Sigmoid colon (tissue), 6 donors: ENCODE measurements at regions not wholly inside any gene's neighbourhood (a gene's known extent, or its start where the extent isn't known, plus 50 kb on each side); places are given as distances from the start of the nearest gene placed in this dataset.

Source experiments
- DNase-seq: peaks from one replicate; pipeline ENCODE4 v3.0.0-alpha.2; 2019
- H3K27ac ChIP-seq, 4 donors: fragments of 200-600 bp; sonication (generic); one replicate each; pipeline ENCODE4 v1.5.1; 2016 to 2019; ENCODE audit warnings: mild to moderate bottlenecking in 1 of 4
- H3K27me3 ChIP-seq, 3 donors: fragments of 200-600 bp; sonication (generic); one replicate each; pipeline ENCODE4 v1.5.1; 2019; ENCODE audit warnings: mild to moderate bottlenecking in 1 of 3
- H3K36me3 ChIP-seq, 4 donors: fragments of 200-600 bp; sonication (generic); one replicate each; pipeline ENCODE4 v1.5.1; 2016 to 2019
- H3K4me1 ChIP-seq, 4 donors: fragments of 200-600 bp; sonication (generic); one replicate each; pipeline ENCODE4 v1.5.1; 2017 to 2019
- H3K4me3 ChIP-seq, 4 donors: fragments of 200-600 bp; sonication (generic); one replicate each; pipeline ENCODE4 v1.5.1; 2017 to 2019; ENCODE audit warnings: mild to moderate bottlenecking in 2 of 4, moderate library complexity in 1 of 4
- H3K9me3 ChIP-seq, 4 donors: fragments of 200-600 bp in 3 of 4; sonication (generic) in 3 of 4; one replicate each; pipeline versions ENCODE4 v1.5.1 to v1.6.1; 2013 to 2019
- CTCF ChIP-seq, 4 experiments: fragments of 450-650 bp in 3 of 4; fragments of 200-600 bp in 1 of 4; IDR thresholded peaks; one replicate each; pipeline ENCODE4 v1.5.1; 2016 to 2019; ENCODE audit warnings: antibody characterized with exemption in 4 of 4, mild to moderate bottlenecking in 3 of 4, moderate library complexity in 2 of 4
- EP300 ChIP-seq, 4 donors: sonication (generic); formaldehyde crosslinking; IDR thresholded peaks; one replicate each; pipeline ENCODE4 v1.6.1; 2017; ENCODE audit warnings: antibody characterized with exemption in 4 of 4
- POLR2A ChIP-seq, 2 donors: fragments of 450-650 bp; IDR thresholded peaks; one replicate each; pipeline ENCODE4 v1.6.1; 2016; ENCODE audit warnings: antibody characterized with exemption in 2 of 2, mild to moderate bottlenecking in 2 of 2, moderate library complexity in 2 of 2
- POLR2AphosphoS5 ChIP-seq, 4 donors: sonication (generic); formaldehyde crosslinking; IDR thresholded peaks; one replicate each; pipeline ENCODE4 v1.6.1; 2017; ENCODE audit warnings: antibody characterized with exemption in 4 of 4
- WGBS, 2 donors: extraction: QIAGEN DNeasy Blood & Tissue Kit; methylation state at CpG; one replicate each; pipeline ENCODE4 v1.1.7; 2013; 5-methylcytosine and 5-hydroxymethylcytosine counted together
- intact Hi-C: fragments of 100-400 bp; cut with DNase I; formaldehyde crosslinking; loops from one replicate; pipeline ENCODE4 v1.15.1; 2023
- donor health status: healthy with polysubstance abuse.
- donor health status: healthy.

GRCh38 chr6:50959081-50959641 lies 140.5 kb downstream of the TFAP2B start:
- Histone ChIP-seq H3K9me3 (no peaks in the 10 kb centered on the region), H3K27me3 (no peaks in the 10 kb centered on the region), H3K36me3 (no peaks in the 10 kb centered on the region), H3K4me3 (no peak overlapping the region), H3K4me1 (no peaks in the 10 kb centered on the region), H3K27ac (no peak overlapping the region)
- WGBS, 2 donors = 89 to 90% methylated on average over 4 of the region's 4 CpGs
- intact Hi-C loops = no loop called here
- no peak for DNase-seq
- TF ChIP-seq POLR2AphosphoS5 (IDR thresholded peaks at IDR 0.05) = no peak
- TF ChIP-seq EP300 (IDR thresholded peaks at IDR 0.05) = no peak
- no peak for TF ChIP-seq CTCF (IDR thresholded peaks at IDR 0.05)
- no peak for TF ChIP-seq POLR2A (IDR thresholded peaks at IDR 0.05)

DNA sequence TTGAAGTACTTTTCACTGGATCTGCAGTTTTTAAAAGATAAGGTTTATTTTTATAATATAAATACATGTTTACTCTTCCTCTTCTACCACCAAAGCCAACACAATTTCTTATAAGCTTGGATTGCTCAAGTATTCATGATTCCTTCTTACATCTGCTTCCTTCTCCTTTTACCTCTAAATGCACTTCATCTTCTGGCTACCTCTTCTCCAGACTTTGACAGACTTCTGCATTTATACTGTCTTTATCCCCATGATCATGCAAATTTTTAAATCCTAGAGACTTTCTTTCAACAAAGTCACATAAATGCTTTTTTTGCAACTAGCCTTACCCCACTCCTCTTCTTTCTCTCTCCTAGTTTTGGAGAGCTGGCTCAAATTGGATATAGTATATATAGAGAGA lies 142.9 kb downstream of the TFAP2B start:
- Histone ChIP-seq H3K4me3 (no peak overlapping the region), H3K4me1 (no peaks in the 10 kb centered on the region), H3K27me3 (no peaks in the 10 kb centered on the region), H3K36me3 (no peaks in the 10 kb centered on the region), H3K27ac (no peak overlapping the region), H3K9me3 (no peaks in the 10 kb centered on the region)
- TF ChIP-seq POLR2AphosphoS5 (IDR thresholded peaks at IDR 0.05) (no peak), EP300 (IDR thresholded peaks at IDR 0.05) (no peak), CTCF (IDR thresholded peaks at IDR 0.05) (no peak), POLR2A (IDR thresholded peaks at IDR 0.05) (no peak)
- no peak for DNase-seq
- intact Hi-C loops = no loop called here

- intact Hi-C loops = no loop called here
- no peaks in the 10 kb centered on the region for H3K27me3 ChIP-seq
- H3K4me1 ChIP-seq = no peaks in the 10 kb centered on the region
- no peaks in the 10 kb centered on the region for H3K9me3 ChIP-seq
- H3K4me3 ChIP-seq = no peak overlapping the region
- no peak overlapping the region for H3K27ac ChIP-seq
- no peak for DNase-seq
- TF ChIP-seq CTCF (IDR thresholded peaks at IDR 0.05) (no peak), EP300 (IDR thresholded peaks at IDR 0.05) (no peak), POLR2AphosphoS5 (IDR thresholded peaks at IDR 0.05) (no peak), POLR2A (IDR thresholded peaks at IDR 0.05) (no peak)
- H3K36me3 ChIP-seq = no peaks in the 10 kb centered on the region
These were observed 143.6 kb downstream of the TFAP2B start for GRCh38 chr6:50962213-50962759.

DNA sequence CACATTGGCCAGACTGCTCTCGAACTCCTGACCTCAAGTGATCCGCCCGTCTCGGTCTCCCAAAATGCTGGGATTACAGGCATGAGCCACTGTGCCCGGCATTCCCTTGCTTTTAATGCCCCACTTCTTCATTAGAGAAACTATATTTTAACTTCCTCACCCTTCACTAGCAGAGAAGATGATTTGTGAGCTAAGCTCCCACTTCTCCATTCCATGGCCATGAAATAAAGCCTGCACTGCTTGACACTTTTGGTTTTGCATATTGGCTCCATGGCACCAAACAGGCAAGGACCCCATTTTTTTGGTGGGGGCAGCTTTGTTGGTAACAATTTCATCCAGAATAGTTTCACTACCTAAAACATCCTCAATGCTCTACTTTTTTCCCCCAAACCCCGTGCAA lies 145.3 kb downstream of the TFAP2B start:
- no peaks in the 10 kb centered on the region for H3K27me3 ChIP-seq
- TF ChIP-seq EP300 (IDR thresholded peaks at IDR 0.05) (no peak), CTCF (IDR thresholded peaks at IDR 0.05) (no peak), POLR2A (IDR thresholded peaks at IDR 0.05) (no peak), POLR2AphosphoS5 (IDR thresholded peaks at IDR 0.05) (no peak)
- H3K4me1 ChIP-seq = no peaks in the 10 kb centered on the region
- 82 to 88% methylated on average over 6 of the region's 6 CpGs for WGBS, 2 donors
- H3K4me3 ChIP-seq = no peak overlapping the region
- H3K9me3 ChIP-seq = no peaks in the 10 kb centered on the region
- H3K27ac ChIP-seq = no peak overlapping the region
- intact Hi-C loops = no loop called here
- DNase-seq = no peak
- no peaks in the 10 kb centered on the region for H3K36me3 ChIP-seq

DNA sequence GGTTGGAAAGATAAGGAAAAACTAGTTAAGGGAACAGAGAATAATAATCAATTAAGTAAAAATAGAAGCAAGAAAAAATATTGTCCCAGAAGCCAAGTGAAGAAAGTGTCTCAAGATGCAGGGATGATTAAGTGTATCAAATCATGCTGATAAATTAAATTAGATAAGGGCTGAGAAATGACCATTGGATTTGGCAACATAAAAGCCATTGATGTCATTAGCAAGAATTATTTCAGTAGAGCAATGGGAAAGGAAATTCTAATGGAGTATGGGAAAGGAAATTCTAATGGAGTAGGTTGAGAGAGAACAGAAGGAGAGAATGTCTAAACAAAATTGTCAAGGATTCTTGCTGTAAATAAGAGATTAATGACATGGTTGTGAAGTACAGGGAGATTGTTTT lies 146.8 kb downstream of the TFAP2B start:
- no peak overlapping the region for H3K27ac ChIP-seq
- no peak for TF ChIP-seq CTCF (IDR thresholded peaks at IDR 0.05)
- no peak for TF ChIP-seq POLR2A (IDR thresholded peaks at IDR 0.05)
- no peak for TF ChIP-seq POLR2AphosphoS5 (IDR thresholded peaks at IDR 0.05)
- TF ChIP-seq EP300 (IDR thresholded peaks at IDR 0.05) = no peak
- no peaks in the 10 kb centered on the region for H3K36me3 ChIP-seq
- intact Hi-C loops = no loop called here
- H3K4me3 ChIP-seq = no peak overlapping the region
- H3K4me1 ChIP-seq = no peaks in the 10 kb centered on the region
- no peaks in the 10 kb centered on the region for H3K9me3 ChIP-seq
- no peak for DNase-seq
- no peaks in the 10 kb centered on the region for H3K27me3 ChIP-seq
